ENCODE measurements at regions not wholly inside any gene's neighbourhood (a gene's known extent, or its start where the extent isn't known, plus 50 kb on each side); places are given as distances from the start of the nearest gene placed in this dataset.

- TF ChIP-seq ZNF274 (IDR thresholded peaks at IDR 0.05; ENCODE audit: low read depth, low read length) (no peak), SUZ12 (IDR thresholded peaks at IDR 0.05; ENCODE audit: extremely low read depth, insufficient read depth, insufficient read length) (no peak)
Measured at GRCh38 chr14:21825845-21826244, 152.2 kb upstream of the OR4E1 start.

All from NT2/D1 (cell line).